MM.1S (cell line): ENCODE measurements at regions not wholly inside any gene's neighbourhood (a gene's known extent, or its start where the extent isn't known, plus 50 kb on each side); places are given as distances from the start of the nearest gene placed in this dataset.
"Not testable (repeated sequence)": the region's sequence is repeated elsewhere in the genome, so short reads cannot be mapped to it uniquely, and the experiment has no call there.

ENCODE experiments used
- DNase-seq: peaks from one replicate; pipeline ENCODE4 v3.0.0-alpha.2; 2015
- H2AFZ ChIP-seq: fragments of 300-600 bp; sonication (generic); 2 replicates; pipeline ENCODE4 v1.6.0; 2016; ENCODE audit warnings: antibody characterized with exemption, low read length
- H3F3A ChIP-seq: fragments of 300-600 bp; sonication (generic); 2 replicates; pipeline ENCODE4 v1.6.1; 2016; ENCODE audit warnings: mild to moderate bottlenecking, antibody characterized with exemption, low read length, moderate library complexity, mixed read lengths; ENCODE audit not compliant: insufficient read depth
- H3K27ac ChIP-seq: fragments of 300-600 bp; sonication (generic); 2 replicates; pipeline ENCODE4 v1.5.1; 2016; ENCODE audit warnings: mild to moderate bottlenecking, low read length
- H3K27me3 ChIP-seq: fragments of 300-600 bp; sonication (generic); replicated peaks from 2 replicates; pipeline ENCODE4 v1.6.0; 2016; ENCODE audit warnings: low read length; ENCODE audit not compliant: insufficient read depth
- H3K36me3 ChIP-seq: fragments of 300-600 bp; sonication (generic); replicated peaks from 2 replicates; pipeline ENCODE4 v1.6.1; 2016; ENCODE audit warnings: mild to moderate bottlenecking, low read length, mixed read lengths; ENCODE audit not compliant: insufficient read depth
- H3K4me1 ChIP-seq: fragments of 300-600 bp; sonication (generic); 2 replicates; pipeline ENCODE4 v1.6.1; 2016; ENCODE audit warnings: low read length, mixed read lengths
- H3K4me2 ChIP-seq: fragments of 300-600 bp; sonication (generic); 2 replicates; pipeline ENCODE4 v1.6.0; 2016; ENCODE audit warnings: low read depth, low read length
- H3K4me3 ChIP-seq: fragments of 300-600 bp; sonication (generic); 2 replicates; pipeline ENCODE4 v1.5.1; 2016; ENCODE audit warnings: low read length, mixed read lengths
- H3K79me2 ChIP-seq: fragments of 300-600 bp; sonication (generic); 2 replicates; pipeline ENCODE4 v1.6.1; 2016; ENCODE audit warnings: mixed run types, low read length, mixed read lengths
- H3K9ac ChIP-seq: fragments of 300-600 bp; sonication (generic); 2 replicates; pipeline ENCODE4 v1.6.1; 2016; ENCODE audit warnings: low read length, mixed read lengths
- H3K9me2 ChIP-seq: fragments of 300-600 bp; sonication (generic); replicated peaks from 2 replicates; pipeline ENCODE4 v1.6.1; 2016; ENCODE audit warnings: mild to moderate bottlenecking, low read length, mixed read lengths; ENCODE audit not compliant: insufficient read depth
- H3K9me3 ChIP-seq: fragments of 300-600 bp; sonication (generic); replicated peaks from 2 replicates; pipeline ENCODE4 v1.6.1; 2016; ENCODE audit warnings: mild to moderate bottlenecking, low read length, mixed read lengths; ENCODE audit not compliant: insufficient read depth
- H4K20me1 ChIP-seq: fragments of 300-600 bp; sonication (generic); 2 replicates; pipeline ENCODE4 v1.6.1; 2016; ENCODE audit warnings: mild to moderate bottlenecking, low read length, moderate library complexity, mixed read lengths; ENCODE audit not compliant: insufficient read depth
- EZH2 ChIP-seq: fragments of 300-600 bp; sonication (generic); optimal IDR thresholded peaks from 2 replicates; pipeline ENCODE3; 2017; ENCODE audit warnings: low read depth, mild to moderate bottlenecking, antibody characterized with exemption, low read length, mixed read lengths
- EZH2phosphoT487 ChIP-seq: fragments of 300-600 bp; sonication (generic); IDR thresholded peaks from 2 replicates; pipeline ENCODE4 v1.6.1; 2018; ENCODE audit warnings: antibody characterized with exemption, low read length
- TF ChIP-seq, protein P1 (sequence below): fragments of 300-600 bp; sonication (generic); IDR thresholded peaks from 2 replicates; pipeline ENCODE4 v1.5.1; 2016; ENCODE audit warnings: antibody characterized with exemption, low read length, mixed read lengths

DNA sequence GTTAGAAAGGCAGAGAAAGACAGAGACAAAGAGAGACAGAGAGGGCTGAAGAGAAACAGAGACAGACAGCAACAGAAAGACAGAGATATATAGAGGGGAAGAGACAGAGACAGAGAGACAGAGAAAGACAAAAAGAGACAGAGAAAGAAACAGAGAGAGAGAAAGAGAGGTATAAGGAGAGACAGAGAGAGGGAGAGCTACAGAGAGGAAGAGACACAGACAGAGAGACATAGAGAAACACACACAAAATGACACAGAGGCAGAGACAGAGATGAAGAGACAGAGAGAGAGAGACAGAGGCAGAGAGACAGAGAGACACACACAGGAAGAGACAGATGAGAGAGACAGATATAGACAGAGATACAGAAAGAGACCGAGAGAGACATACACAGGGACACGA lies 168.6 kb downstream of the TMEM121 start:
- H3K4me3 ChIP-seq, result no peak overlapping the region
- peaks cover 22% of the 10 kb centered on the region for H3K79me2 ChIP-seq
- TF ChIP-seq, protein P1, sequence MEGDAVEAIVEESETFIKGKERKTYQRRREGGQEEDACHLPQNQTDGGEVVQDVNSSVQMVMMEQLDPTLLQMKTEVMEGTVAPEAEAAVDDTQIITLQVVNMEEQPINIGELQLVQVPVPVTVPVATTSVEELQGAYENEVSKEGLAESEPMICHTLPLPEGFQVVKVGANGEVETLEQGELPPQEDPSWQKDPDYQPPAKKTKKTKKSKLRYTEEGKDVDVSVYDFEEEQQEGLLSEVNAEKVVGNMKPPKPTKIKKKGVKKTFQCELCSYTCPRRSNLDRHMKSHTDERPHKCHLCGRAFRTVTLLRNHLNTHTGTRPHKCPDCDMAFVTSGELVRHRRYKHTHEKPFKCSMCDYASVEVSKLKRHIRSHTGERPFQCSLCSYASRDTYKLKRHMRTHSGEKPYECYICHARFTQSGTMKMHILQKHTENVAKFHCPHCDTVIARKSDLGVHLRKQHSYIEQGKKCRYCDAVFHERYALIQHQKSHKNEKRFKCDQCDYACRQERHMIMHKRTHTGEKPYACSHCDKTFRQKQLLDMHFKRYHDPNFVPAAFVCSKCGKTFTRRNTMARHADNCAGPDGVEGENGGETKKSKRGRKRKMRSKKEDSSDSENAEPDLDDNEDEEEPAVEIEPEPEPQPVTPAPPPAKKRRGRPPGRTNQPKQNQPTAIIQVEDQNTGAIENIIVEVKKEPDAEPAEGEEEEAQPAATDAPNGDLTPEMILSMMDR, result no peak
- TF ChIP-seq EZH2phosphoT487, result no peak
- TF ChIP-seq EZH2, result no peak
- no peak for DNase-seq
- peaks cover 24% of the 10 kb centered on the region for H3K4me1 ChIP-seq
- no peaks in the 10 kb centered on the region for H4K20me1 ChIP-seq
- H3K9me3 ChIP-seq, result no peaks in the 10 kb centered on the region
- peak overlapping the region; percentile 65; the same call in 1 of the 2 replicates for H3K27ac ChIP-seq
- H3K36me3 ChIP-seq, result no peaks in the 10 kb centered on the region
- no peaks in the 10 kb centered on the region for H3K27me3 ChIP-seq
- no peak overlapping the region for H3K4me2 ChIP-seq
- H2AFZ ChIP-seq, result no peak overlapping the region
- H3F3A ChIP-seq, result no peaks in the 10 kb centered on the region
- no peak overlapping the region; the same call in 1 of the 2 replicates for H3K9ac ChIP-seq
- H3K9me2 ChIP-seq, result no peaks in the 10 kb centered on the region

DNA sequence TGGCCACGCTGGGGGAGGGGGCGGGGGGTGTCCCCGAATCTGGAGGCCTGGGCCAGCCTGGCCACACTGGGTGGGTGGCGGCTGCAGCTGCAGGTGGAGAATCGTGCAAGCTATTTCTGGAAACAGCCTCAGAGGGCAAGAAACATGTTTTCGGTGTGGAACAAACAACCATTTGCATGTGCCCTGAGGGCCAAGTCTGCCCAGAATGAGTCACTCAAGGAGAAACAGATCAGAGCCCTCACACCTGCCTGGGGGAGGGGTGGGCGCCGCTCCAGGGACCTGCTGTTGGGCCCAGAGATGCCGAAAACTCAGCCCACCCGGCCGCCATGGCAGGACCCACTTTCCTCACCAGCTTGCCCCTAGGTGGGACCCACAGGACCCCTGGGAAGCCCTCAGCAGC lies 170.0 kb downstream of the TMEM121 start:
- not testable (repeated sequence) for H2AFZ ChIP-seq, H3K36me3 ChIP-seq, H3K9me2 ChIP-seq, H3K4me2 ChIP-seq, H3K4me3 ChIP-seq, DNase-seq, H4K20me1 ChIP-seq, H3K9ac ChIP-seq, H3K27me3 ChIP-seq, H3K27ac ChIP-seq, H3K9me3 ChIP-seq, H3F3A ChIP-seq
- Histone ChIP-seq H3K79me2 (peaks cover 14% of the 10 kb centered on the region), H3K4me1 (peaks cover 22% of the 10 kb centered on the region)

DNA sequence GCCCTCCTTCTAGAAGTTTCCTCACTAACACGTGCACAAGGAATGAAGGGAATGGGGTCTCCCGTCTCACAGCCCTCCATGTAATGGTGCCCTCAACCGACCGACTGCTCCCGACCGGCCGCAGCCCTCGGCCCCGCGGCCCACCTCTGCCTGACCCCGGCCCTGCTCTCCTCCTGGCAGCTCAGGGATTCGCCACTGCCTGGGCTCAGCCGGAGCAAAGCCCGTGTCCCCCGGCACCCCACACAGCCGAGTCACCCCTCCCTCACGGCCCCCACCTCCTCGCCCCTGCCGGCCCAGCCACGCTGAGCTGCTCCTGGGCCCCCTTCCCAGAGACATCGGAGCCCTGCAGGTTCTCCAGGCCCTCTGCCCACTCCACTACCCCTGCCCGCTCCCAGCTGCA lies 171.0 kb downstream of the TMEM121 start:
- not testable (repeated sequence) for H3K9me2 ChIP-seq, H4K20me1 ChIP-seq, H3K9me3 ChIP-seq, H3K9ac ChIP-seq, DNase-seq, H3F3A ChIP-seq, H3K4me2 ChIP-seq, H3K27me3 ChIP-seq, H2AFZ ChIP-seq, H3K4me3 ChIP-seq, H3K36me3 ChIP-seq
- Histone ChIP-seq H3K79me2 (peaks cover 14% of the 10 kb centered on the region), H3K27ac (peak overlapping the region; percentile 68; the same call in 1 of the 2 replicates), H3K4me1 (peaks cover 32% of the 10 kb centered on the region)

DNA sequence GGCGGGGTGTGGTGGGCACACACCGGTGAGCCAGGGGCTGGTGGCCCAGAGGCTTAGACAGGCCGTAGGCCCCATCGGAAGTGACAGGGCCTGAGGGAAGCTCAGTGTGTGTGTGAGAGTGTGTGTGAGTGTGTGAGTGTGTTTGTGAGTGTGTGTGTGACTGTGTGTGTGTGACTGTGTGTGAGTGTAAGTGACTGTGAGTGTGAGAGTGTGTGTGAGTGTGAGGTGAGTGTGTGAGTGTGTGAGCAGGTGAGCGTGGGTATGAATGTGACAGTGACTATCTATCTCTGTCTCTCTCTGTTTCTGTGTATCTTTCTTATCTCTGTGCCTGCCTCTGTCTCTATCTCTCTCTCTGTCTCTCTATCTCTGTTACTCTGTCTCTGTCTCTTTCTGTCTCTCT lies 171.6 kb downstream of the TMEM121 start:
- not testable (repeated sequence) for H3K9me3 ChIP-seq, H3F3A ChIP-seq, H3K36me3 ChIP-seq, H3K27me3 ChIP-seq, H3K9ac ChIP-seq, H3K4me3 ChIP-seq, H3K27ac ChIP-seq, DNase-seq, H3K9me2 ChIP-seq, H3K4me2 ChIP-seq, H4K20me1 ChIP-seq, H2AFZ ChIP-seq
- Histone ChIP-seq H3K79me2 (peaks cover 14% of the 10 kb centered on the region), H3K4me1 (peaks cover 34% of the 10 kb centered on the region)

DNA sequence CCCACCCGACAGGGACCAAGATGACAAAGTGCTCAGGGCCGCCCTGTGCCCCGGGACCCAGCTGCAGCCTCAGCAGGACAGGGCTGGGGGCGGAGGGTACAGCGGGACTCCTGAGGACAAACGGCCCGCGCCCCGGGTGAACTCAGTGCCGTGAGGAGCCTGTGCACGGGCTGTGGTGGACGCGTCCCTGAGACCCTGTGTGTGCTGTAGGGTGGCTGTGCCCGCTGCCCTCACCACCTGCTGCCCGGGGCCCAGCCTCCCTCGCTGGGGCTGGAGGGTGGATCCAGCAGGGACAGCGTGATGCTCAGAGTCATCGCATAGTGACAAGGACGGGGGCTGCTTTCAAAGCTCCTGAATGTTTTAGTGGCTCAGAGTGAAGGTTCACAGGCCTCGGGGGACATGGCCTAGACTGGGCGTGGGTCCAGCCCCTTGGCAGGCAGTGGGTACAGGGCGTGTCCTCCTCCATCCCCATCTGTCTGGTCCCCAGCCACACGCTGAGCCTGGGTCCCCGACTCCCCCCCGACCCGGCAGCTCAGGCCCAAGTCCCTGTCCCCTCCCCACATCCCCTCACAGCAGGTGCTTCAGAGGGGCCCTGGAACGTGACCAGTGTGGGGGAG lies 172.7 kb downstream of the TMEM121 start:
- not testable (repeated sequence) for H3K4me2 ChIP-seq, H3K27me3 ChIP-seq, H3K9ac ChIP-seq

DNA sequence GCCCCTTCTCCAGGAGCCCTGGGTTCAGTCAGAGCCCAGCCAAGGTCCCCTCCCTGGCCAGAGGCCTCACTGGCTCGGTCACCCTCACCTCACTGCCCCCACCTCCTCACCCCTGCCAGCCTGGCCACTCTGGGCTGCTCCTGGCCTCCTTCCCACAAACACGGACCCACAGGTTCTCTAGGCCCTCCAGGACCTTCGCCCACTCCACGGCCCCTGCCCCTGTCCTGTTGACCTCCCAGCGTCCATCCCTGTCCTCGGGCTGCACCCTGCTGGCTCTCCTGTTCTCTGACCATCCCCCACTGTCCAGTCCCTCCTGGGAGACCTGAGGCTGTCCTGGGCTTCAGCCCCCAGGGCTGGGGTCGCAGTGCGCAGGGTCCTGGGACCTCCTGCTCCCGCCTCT lies 173.3 kb downstream of the TMEM121 start:
- H3F3A ChIP-seq, H3K36me3 ChIP-seq, H3K9me3 ChIP-seq, H3K9ac ChIP-seq, H3K79me2 ChIP-seq, H4K20me1 ChIP-seq, H3K9me2 ChIP-seq, H3K4me2 ChIP-seq, DNase-seq, H3K4me3 ChIP-seq, H3K27me3 ChIP-seq, H2AFZ ChIP-seq: not testable (repeated sequence)
- Histone ChIP-seq H3K4me1 (peaks cover 23% of the 10 kb centered on the region), H3K27ac (peak overlapping the region; percentile 41; the same call in 1 of the 2 replicates)

More for the DNA sequence above, 172.7 kb downstream of the TMEM121 start:
- not testable (repeated sequence) for H3K9me2 ChIP-seq, DNase-seq, H3K9me3 ChIP-seq, H3K79me2 ChIP-seq, H2AFZ ChIP-seq, H3K36me3 ChIP-seq, H3F3A ChIP-seq, H3K4me3 ChIP-seq, H4K20me1 ChIP-seq
- Histone ChIP-seq H3K27ac (peak overlapping the region; percentile 29; the same call in 1 of the 2 replicates), H3K4me1 (peaks cover 30% of the 10 kb centered on the region)

DNA sequence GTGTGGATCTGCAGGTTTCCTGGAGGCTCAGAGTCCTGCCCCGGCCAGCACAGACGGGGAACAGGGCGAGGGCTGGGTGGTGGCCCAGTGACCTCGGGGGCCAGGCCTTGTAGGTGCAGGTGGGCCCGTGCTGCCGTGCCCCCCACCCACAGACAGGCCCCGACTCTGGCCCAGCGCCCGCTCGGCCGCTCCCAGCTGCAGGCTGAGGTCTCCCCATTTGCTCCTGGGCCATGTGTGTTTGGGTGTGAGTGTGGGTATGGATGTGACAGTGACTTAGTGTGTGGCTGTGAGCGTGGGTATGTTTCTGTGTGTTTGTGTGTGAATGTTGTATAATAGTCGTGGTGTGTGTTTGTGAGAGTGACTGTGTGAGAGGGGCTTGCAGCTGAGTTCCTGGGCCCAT lies 173.8 kb downstream of the TMEM121 start:
- H3K9me3 ChIP-seq, H2AFZ ChIP-seq, H3K36me3 ChIP-seq, H3K27me3 ChIP-seq, H3K9me2 ChIP-seq, H3F3A ChIP-seq, DNase-seq, H4K20me1 ChIP-seq, H3K79me2 ChIP-seq, H3K4me3 ChIP-seq: not testable (repeated sequence)
- H3K4me1 ChIP-seq, result peaks cover 19% of the 10 kb centered on the region
- peak overlapping the region; percentile 68 for H3K9ac ChIP-seq
- peak overlapping the region; percentile 39; the same call in 1 of the 2 replicates for H3K4me2 ChIP-seq
- peak overlapping the region; percentile 96 for H3K27ac ChIP-seq
